GM19455 (cell line): ENCODE measurements at regions not wholly inside any gene's neighbourhood (a gene's known extent, or its start where the extent isn't known, plus 50 kb on each side); places are given as distances from the start of the nearest gene placed in this dataset.

Experiments
- ATAC-seq: cut with Tn5 transposase; IDR thresholded peaks from one replicate; pipeline ENCODE4 v1.9.1; 2021; ENCODE audit not compliant: unreplicated experiment

GRCh38 chr10:44064987-44065787 lies 319.7 kb downstream of the CXCL12 start:
- ATAC-seq, result no peak

GRCh38 chr10:44064317-44064716 lies 320.6 kb downstream of the CXCL12 start:
- no peak for ATAC-seq

- no peak for ATAC-seq
Observed at GRCh38 chr10:44063686-44064085, 321.2 kb downstream of the CXCL12 start.

GRCh38 chr10:44060719-44061118 lies 324.2 kb downstream of the CXCL12 start:
- ATAC-seq, result no peak

- ATAC-seq, result no peak
Observed at GRCh38 chr10:44060221-44060620, 324.7 kb downstream of the CXCL12 start.

GRCh38 chr10:44058259-44058658 lies 326.6 kb downstream of the CXCL12 start:
- ATAC-seq, result no peak

GRCh38 chr10:44056967-44057805 lies 327.7 kb downstream of the CXCL12 start:
- no peak for ATAC-seq

GRCh38 chr10:44056206-44056605 lies 328.7 kb downstream of the CXCL12 start:
- no peak for ATAC-seq

GRCh38 chr10:44054046-44054445 lies 330.9 kb downstream of the CXCL12 start:
- no peak for ATAC-seq

GRCh38 chr10:44053391-44053790 lies 331.5 kb downstream of the CXCL12 start:
- no peak for ATAC-seq

GRCh38 chr10:44051584-44052385 lies 333.1 kb downstream of the CXCL12 start:
- no peak for ATAC-seq

- ATAC-seq, result no peak
Observed at GRCh38 chr10:44051091-44051490, 333.8 kb downstream of the CXCL12 start.

GRCh38 chr10:44049301-44050015 lies 335.4 kb downstream of the CXCL12 start:
- ATAC-seq, result no peak

GRCh38 chr10:44047361-44047760 lies 337.5 kb downstream of the CXCL12 start:
- no peak for ATAC-seq

- no peak for ATAC-seq
Observed at GRCh38 chr10:44046605-44047004, 338.3 kb downstream of the CXCL12 start.

- ATAC-seq, result no peak
Observed at GRCh38 chr10:44045020-44045419, 339.9 kb downstream of the CXCL12 start.

GRCh38 chr10:44044549-44044948 lies 340.3 kb downstream of the CXCL12 start:
- ATAC-seq, result no peak

- no peak for ATAC-seq
Observed at GRCh38 chr10:44043646-44044375, 341.1 kb downstream of the CXCL12 start.

GRCh38 chr10:44042926-44043602 lies 341.8 kb downstream of the CXCL12 start:
- no peak for ATAC-seq
